NOMO-1 treated with DMSO at 0.1 percent for 48 hours (cell line): ENCODE measurements at regions not wholly inside any gene's neighbourhood (a gene's known extent, or its start where the extent isn't known, plus 50 kb on each side); places are given as distances from the start of the nearest gene placed in this dataset.

Source experiments
- DNase-seq: peaks from one replicate; lab custom pipeline; 2025; ENCODE audit not compliant: unreplicated experiment; lab: John Stamatoyannopoulos, UW

DNA sequence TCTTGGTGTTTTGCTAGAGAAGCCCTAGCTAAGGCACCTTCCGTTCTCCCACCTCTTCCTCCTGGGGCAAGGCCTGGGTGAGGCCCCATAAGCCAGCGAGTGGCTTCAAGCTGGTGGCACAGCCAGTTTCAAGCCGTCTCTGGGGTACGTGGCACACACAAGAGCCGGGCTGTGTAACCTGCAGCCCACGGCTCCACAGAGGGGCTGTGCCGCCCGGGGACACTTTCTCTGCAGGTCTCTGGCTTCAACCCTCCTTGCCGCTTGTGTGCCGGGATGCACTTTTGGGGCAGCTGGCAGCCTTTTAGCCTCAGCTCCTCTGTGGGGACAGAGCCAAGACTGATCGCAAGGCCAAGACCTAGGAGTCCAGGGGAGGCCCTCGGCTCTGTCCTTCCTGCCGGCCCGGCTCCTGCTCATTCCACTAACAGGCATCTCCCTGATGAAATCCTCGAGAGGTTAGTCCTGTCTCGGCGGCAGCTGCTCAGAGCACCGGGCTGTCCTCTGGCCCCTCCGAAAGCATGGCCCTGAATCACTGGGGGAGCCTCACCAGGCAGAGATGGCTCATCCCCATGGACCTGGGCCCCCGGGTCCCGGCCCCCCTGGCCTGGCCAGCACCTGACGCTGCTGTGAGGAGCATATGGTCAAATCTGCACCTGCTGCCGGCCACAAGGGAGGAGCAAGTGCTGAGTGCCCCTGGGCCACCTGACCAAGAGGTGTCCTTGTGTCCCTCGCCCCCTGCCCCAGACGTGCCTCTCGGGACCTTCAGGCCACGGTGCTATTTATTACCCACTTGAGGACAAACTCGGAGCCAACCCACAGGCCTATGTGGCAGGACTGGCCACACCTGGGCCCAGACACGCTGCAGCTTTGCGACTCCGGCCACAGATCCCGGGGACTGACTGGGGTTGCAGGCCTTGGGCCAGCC, 98.5 kb downstream of the METRNL start:
- no peak for DNase-seq

DNA sequence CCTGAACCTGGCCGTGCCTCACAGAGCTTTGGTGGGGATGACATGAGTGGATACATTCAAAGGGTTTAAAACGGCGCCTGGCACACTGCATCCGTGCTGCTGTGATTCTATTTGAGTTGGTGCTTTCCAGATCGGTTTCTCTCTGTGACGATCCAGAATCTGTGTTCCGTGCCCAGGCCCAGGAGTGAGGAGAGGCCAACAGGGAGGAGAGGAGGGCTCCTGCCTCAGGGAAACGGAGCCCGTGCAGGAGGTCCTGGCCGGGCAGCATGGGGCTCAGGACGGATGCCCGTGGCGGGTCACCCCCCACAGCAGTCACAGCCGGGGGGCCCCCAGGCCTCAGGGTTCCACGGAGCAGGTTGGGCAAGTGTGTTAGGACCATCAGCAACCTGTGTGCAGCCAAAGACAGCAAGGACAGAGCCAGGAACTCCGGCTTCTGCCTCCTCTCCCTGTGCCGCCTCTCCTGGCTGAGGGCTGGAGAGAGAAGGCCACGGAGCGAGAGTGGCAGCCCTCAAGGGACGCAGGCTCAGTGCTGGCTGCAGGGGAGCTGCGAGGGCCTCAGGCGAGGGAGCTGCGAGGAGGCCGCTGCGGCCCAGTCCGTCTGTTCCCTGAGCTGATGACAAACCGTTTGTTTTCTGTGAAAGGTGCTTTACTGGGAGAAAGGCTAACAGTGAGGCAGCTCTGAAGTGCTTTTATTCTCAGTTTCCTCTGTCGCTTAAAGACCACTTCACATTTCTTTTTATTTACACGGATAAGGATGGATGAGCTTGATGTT, 99.3 kb downstream of the METRNL start:
- no peak for DNase-seq

DNA sequence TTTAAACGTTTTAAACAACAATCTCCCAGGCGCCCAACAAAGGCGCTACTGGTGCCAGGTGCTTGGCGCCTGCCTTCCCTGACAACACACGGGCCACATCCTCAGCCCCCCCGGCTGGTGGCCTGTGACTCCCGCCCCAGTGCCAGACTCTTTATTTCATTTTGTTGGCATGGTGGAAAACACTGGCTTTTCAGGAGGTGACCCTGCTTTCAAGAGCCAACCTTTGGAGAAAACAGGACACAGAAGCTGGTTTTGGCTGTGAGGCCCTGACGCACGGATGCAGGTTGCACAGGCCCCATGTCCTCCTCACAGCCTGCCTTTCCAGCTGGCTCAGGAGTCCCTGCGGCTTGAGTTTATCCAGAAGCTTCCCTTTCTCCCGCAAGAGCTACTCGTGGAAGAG, 100.0 kb downstream of the METRNL start:
- DNase-seq, result no peak

DNA sequence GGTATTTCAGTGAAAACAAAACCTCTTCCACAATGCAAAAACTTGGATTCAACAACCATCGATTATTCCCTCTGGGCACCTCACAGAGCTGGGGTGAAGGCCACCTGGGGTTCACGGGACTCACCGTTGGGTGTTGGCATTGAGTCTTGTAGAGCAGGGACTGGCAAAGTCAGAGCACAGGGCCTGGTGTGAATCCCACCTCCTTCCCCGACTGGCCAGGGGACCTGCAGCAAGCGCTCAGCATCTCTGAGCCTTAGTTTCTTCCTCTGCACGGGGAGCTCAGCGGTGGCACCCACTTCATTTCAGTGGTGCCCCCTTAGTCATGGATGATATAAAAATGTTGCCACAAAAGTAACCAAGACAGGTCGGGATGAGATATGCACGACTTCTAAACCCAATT, 100.4 kb downstream of the METRNL start:
- DNase-seq, result no peak

DNA sequence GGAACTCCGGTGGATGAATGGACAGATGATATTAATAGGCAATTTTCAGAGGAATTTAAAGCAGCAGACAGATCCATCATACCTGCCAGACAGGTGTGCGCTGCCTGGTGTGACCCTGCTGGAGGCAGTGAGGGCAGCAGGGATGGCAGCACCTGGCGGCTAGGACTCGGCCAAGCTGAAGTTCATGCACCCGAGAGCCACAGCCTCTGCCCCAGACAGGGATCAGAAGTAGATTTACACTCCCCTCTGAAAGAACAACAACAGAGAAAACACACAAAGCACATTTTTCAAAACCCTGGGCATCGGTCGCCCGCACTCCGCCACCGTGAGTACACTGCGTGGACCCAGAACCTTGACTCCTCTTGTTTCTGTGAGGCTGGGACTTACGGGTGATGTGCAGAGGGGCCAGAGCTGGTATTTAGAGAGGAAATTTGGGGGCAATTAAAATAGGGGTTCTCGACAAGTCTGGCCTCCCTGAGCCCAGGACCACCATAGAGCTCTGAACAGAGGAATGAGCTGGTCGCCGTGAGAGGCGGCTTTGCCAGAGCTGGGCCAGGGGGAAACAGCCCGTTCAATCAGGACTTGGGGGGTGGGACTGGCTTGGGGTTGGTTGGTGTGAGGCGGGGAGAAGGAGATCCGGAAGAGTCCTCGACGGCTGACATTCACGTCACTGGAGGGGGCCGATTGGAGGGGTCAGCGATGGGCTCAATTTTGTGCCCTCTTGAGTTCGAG, 101.0 kb downstream of the METRNL start:
- no peak for DNase-seq

DNA sequence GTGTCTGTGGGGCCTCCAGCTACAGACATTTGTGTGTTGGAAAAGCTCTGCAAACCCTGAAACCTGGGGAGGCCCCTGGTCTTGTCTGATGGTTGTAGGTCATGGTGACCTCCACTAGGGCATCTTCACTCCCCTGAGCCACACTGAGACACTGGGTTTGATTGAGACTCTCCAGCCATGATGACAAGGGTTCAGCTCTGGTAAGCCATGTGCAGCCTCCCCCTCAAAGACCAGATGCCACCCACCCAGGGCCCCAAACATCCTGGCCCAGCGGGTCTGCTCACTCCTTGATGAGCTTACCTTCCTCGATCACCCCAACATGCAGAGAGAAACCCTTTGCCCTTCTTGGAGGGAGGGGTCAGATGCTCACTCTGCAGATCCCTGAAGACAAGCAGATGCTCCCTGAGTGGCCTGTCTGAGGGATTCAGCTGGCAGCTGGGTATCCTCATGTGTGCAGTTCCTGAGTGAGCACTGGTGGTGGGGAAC, 101.6 kb downstream of the METRNL start:
- no peak for DNase-seq

DNA sequence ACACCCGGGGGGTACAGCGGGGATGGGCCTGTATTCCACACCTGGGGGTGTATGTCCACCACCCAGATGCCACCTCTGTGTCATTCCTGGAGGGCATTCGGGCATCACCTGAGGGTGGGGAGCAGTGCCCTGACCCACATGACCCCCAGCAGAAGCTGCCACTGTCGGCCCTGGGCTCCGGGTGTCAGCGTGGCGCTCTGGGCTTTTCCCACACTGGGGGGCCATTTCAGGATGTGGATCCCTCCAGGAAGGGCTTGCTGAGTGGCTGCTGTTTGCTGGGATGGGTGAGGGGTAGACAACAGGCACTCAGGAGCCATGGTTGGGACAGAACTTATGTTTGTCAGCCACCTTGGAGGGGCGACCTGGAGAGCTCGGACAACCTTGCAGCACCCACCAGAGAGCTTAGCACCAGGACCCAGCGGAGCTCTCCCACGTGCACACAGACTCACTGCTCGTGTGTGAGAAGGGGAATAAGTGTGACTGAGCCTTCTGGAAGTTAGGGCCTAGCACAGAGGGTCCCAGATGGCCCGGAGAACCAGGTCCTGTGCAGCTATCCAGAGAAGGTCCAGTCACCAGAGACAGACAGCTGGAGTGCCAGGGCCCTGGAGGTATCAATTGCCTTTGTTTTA, 102.7 kb downstream of the METRNL start:
- no peak for DNase-seq

DNA sequence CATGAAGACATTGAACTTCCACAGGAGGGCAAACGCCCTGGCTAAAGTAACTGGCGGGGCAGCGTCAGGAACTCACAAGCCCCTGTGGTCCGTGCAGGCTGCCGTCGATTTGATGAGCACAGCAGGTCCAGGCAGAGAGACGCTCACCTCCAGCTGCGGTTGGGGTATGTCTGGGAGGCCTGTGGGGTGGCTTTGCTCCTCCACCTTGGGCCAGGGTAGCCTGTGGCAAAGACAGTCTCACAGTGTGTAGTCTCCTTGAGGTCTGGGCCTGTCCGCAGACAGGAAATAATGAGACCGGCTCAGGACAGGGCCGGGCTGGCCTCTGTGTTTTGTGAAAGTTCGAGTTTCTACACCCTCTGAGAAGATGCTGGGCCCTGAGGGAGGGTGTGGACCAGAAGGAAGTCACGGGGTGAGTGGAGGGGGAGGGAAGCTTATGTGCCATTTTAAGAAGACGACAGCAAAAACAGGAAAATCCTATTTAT, 103.3 kb downstream of the METRNL start:
- DNase-seq, result no peak

DNA sequence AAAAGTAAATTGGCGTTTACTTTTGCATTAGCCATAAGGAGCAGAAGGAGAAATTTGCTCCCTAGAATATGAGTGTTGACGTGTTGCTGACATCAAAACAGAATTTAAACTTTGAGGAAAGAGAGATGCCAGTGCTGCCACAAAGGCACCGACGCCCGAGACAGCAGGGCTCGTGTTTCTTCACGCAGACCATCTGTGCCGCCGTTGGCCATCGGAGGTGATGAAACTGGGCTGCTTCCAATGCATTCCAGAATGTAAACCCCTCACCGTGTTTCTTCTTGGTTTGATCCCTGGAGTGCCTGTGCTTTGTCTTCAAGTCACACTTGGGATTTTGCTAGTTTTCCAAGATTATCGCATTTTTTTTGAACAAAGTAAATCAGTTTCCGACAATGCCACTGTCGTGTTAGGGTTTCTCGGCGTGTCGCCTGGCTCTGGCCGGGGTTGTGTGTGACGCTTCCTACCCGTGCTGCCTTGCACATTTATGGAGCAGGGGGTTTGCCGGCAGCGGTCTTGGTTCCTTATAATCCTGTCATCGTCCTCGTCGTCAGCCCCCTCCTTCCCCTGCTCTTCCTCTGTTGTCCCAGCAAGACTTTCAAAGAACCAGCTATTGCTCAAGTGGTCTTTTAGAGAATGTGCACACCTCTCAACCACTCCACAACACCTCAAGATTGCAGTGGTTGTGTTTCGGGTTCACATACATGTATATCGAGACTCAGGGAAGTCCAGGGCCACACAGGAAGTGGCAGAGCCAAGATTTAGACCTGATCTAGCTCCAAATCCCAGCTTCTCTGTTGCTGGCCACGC, 103.9 kb downstream of the METRNL start:
- DNase-seq, result no peak

DNA sequence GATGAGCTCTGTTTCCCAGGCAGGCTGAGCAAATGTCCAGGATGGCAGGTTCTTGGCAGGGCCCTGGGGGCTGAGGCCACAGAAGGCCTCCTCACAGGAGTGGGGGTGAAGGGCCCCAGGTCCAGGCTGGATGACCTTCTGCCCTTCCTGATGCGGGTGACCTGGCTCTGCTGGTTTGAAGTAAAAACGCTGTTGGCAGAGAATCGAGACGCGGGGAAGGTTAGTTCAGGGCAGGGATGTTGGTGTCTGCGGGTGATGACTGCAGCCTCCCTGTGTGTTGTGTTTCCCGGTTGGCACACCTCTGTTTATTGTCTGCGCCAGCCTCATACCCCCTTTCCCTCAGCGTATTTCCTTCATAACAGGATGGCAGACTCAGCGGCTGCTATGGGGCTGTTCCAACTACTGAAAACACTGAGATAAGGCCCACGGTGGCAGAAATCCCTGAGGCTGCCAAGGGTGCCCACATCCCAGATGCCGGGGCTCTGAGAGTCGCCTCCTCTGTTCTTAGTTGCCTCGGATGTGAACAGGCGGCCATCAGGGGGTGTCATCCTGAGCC, 104.6 kb downstream of the METRNL start:
- no peak for DNase-seq

DNA sequence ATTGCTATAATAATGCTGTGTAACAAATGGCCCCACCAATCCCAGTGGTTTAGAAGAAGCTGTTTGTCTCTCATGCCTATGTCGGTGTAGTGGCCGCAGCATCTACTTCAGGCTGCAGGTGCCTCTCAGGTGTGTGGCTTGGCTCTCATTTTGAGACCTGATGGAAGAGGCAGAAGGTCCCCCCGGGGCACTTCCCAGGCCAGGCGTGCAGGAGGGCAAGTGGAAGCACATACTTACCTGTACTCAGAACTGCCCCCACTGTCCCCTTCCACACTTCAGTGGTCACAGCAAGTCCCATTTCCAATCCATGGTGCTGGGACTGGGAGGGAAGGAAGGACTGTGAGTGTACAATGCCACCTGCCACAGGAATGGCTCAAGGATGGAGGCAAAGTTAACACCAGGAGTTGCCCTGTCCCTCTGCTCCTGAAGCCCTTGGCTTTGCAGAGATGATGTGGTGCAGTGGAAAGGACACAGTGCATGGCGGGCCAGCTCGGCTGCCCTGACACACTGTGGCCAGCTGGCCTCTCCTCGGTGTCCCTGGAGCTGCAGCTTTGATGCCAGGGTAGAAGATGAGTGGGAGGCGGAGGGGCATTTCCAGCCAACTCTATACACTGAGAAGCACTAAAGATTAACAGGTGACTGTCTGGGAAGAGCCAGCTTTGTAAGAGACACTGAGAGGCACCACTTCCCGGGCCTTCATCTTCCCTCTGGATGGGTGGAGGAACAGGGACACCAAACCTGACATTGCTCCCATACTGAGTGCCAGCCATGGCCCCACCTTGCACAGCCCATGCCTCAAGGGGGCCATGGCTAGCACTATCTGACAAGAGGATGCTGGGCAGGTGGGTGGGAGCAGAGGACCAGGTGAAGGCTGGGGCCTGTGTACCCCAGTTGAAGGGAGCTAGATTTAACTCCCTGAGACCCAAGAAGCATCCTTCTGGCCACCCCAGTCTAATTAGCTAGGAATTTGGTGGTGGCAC, 105.9 kb downstream of the METRNL start:
- no peak for DNase-seq

DNA sequence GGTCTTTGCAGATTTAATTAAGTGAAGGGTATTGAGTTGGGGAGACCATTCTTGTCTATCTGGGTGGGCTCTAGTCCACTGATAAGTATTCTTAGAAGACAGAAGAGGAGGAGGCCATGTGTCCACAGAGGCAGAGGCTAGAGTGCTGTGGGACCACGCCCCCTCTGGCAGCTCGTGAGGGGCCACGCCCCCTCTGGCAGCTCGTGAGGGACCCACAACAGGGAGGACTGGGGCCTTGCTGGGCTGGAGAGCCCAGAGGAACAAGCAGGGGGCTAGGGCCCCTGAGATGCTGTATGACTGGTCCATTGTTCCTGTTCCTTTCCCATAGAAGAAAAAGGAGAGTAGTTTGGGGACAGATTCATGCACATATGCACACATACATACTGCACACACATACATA, 106.8 kb downstream of the METRNL start:
- no peak for DNase-seq

DNA sequence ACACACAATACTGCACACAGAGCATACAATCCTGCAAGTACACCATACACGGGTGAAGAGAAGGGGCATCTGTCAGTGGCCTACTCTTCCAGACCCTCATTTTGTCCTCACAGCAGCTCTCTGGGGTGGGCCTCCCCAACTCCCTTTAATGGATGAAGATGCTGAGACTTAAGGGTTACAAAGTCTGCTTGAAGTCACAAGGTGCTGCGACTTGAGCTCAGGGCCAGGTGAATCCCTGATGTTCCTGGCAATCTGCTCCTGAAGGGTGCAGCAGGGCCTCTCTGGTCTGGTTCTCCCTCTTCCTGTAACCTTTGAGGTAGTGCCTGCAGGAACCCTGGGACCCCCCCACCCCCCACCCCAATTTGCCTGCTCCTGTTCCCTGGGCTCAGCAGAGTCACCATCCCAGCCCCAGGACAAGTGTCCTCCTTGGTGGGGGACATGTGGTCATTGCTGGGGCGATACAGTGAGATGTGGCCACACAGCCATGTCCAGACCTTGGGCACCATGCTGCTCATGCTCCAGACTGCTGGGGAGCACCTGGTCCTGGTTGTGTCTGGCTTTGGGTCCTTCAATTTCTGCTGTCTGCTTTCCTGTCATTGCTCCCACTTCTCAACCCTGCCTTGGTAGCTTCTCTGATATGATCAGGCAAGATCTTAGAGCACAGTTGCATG, 107.5 kb downstream of the METRNL start:
- no peak for DNase-seq

DNA sequence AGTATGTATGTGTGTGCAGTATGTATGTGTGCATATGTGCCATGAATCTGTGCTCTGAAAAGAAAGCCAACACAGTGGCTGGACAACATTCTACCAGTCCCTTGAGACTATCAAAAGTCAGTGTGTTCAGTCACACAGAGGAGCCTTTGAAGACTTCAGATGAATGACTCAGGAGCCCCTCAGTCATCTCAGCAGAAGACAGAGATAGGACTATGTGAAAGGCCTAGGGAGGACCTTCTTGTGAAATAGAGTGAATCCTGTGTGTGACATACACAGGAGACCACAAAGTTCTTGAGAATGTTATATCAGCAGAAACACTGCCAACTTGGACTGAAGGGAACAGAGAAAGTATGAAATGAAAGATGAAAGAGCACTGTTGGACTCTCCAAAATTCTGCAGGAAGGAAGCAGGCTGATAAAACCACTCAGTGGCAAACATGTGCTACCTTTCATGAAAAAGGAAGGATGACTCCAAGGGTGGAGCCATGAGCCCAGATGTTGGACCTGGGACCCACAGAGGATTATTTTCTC, 108.4 kb downstream of the METRNL start:
- no peak for DNase-seq

DNA sequence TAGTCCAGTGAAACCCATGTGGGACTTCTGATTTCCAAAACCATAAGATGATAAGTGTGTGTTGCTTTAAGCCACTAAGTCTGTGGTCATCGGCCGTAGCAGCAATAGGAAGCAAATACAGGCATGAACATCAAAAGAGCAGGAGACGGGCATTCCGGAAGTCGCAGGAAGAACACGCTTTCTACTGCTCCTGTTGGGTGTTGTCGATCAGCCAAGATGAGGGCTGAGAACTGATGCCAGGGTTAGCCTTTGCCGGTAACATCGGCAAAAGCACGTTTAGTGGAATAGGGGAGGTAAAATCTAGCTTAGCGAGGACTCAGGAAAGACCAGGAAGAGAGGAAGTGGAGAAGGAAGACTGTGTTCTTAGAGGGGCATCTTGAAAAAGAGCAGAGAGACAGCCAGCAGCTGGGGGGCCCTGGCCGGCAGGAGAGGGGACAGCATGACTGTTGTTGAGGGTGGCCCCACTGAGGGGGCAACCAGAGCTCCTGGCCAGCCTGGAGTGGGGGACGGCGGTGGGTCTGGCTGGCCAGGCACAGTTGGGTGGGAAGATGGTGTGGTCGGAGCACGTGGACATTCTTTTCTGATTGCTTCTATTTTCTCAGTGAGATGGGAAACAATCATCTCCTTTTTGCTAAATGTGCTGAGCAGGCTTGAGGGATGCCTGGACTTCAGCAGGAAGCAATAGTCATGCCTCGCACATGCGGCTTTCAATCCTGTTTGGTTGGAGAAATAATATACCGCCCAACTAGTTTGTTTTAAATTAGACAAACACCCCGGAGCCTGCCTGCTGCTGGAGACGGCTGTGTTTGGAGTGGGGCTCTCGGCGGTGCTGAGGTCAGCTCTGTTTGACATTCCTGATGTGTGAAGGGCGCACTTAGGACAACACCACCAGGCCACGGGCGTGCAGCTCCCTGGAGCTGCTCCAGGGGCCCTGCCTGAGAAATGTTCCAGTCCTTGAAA, 109.9 kb downstream of the METRNL start:
- DNase-seq, result no peak

DNA sequence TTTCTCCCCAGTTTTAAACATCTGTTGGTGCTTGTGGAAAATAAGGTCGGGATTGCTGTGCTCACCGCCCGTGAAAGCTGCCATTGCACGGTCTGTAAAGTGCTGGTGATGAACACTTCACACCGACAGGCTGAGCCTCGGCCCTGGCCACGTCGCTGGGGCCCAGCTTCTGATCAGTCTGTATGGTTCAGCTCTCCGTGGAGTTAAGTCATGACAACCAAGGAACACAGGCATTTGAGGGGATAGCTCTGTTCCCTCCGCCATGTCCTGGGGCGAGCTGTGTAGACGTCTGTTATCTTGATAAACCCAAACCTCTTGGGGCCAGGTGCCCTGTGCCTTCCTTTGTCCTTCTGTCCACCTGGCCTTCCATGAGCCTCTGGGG, 110.6 kb downstream of the METRNL start:
- no peak for DNase-seq
